WTC11 (cell line): ENCODE measurements at regions not wholly inside any gene's neighbourhood (a gene's known extent, or its start where the extent isn't known, plus 50 kb on each side); places are given as distances from the start of the nearest gene placed in this dataset.

Experiments used
- ATAC-seq: fragments of 200-7000 bp; cut with Tn5 transposase; 2 replicates; pipeline ENCODE4 v1.10.0; 2021; ENCODE audit warnings: mild to moderate bottlenecking, moderate library complexity
- CTCF ChIA-PET: fragments of 300-600 bp; sonication (Branson Sonifier 250); formaldehyde crosslinking; loops from one replicate; lab custom pipeline; 2021; ENCODE audit warnings: antibody characterized with exemption; lab: Charles Lee
- POLR2A ChIA-PET: fragments of 350-600 bp; sonication (Branson Sonifier 250); formaldehyde crosslinking; loops from one replicate; lab custom pipeline; 2021; ENCODE audit warnings: antibody characterized with exemption; lab: Charles Lee
- DNase-seq: peaks from one replicate; pipeline ENCODE4 v3.0.0; 2021; ENCODE audit warnings: low spot score
- H3K27ac Mint-ChIP-seq: 2 replicates; pipeline ENCODE4 v1.8.0; 2021; ENCODE audit warnings: mixed read lengths
- H3K27me3 Mint-ChIP-seq: 2 replicates; pipeline ENCODE4 v1.8.0; 2021; ENCODE audit warnings: low read depth, mild to moderate bottlenecking, moderate library complexity, mixed read lengths
- H3K36me3 Mint-ChIP-seq: 2 replicates; pipeline ENCODE4 v1.8.0; 2021; ENCODE audit warnings: mixed read lengths
- H3K4me1 Mint-ChIP-seq: 2 replicates; pipeline ENCODE4 v1.8.0; 2022; ENCODE audit warnings: mixed read lengths
- H3K4me3 Mint-ChIP-seq: 2 replicates; pipeline ENCODE4 v1.8.0; 2021; ENCODE audit warnings: mild to moderate bottlenecking, moderate library complexity, mixed read lengths
- H3K9me3 Mint-ChIP-seq: 2 replicates; pipeline ENCODE4 v1.8.0; 2021; ENCODE audit warnings: mixed read lengths
- ARID4B ChIP-seq: sonication (generic); formaldehyde crosslinking; IDR thresholded peaks from 2 replicates; pipeline ENCODE4 v1.8.0; 2023; ENCODE audit warnings: missing genetic modification reagents, mild to moderate bottlenecking, borderline replicate concordance
- ATF1 ChIP-seq: sonication (generic); formaldehyde crosslinking; IDR thresholded peaks from 2 replicates; pipeline ENCODE4 v1.8.1; 2023; ENCODE audit warnings: mild to moderate bottlenecking, moderate library complexity, missing genetic modification reagents
- ATF2 ChIP-seq: sonication (generic); formaldehyde crosslinking; IDR thresholded peaks from 2 replicates; pipeline ENCODE4 v1.8.1; 2022; ENCODE audit warnings: low read depth, missing genetic modification reagents, borderline replicate concordance
- ATF6 ChIP-seq: sonication (generic); formaldehyde crosslinking; IDR thresholded peaks from 2 replicates; pipeline ENCODE4 v1.8.1; 2023; ENCODE audit warnings: mild to moderate bottlenecking, missing genetic modification reagents
- CBFB ChIP-seq: sonication (generic); formaldehyde crosslinking; IDR thresholded peaks from 2 replicates; pipeline ENCODE4 v1.8.1; 2022; ENCODE audit warnings: mild to moderate bottlenecking, low read depth, missing genetic modification reagents
- CDX4 ChIP-seq: fragments of 250-450 bp; sonication (Bioruptor Pico); IDR thresholded peaks from 2 replicates; pipeline ENCODE4 v1.9.0; 2021; ENCODE audit warnings: moderate library complexity, mild to moderate bottlenecking, inconsistent platforms, borderline replicate concordance
- ELF4 ChIP-seq: sonication (generic); formaldehyde crosslinking; IDR thresholded peaks from 2 replicates; pipeline ENCODE4 v1.8.1; 2022; ENCODE audit warnings: low read depth, mild to moderate bottlenecking, moderate library complexity, missing genetic modification reagents
- FOXK1 ChIP-seq: sonication (generic); formaldehyde crosslinking; IDR thresholded peaks from 2 replicates; pipeline ENCODE4 v1.8.0; 2022; ENCODE audit warnings: mild to moderate bottlenecking, moderate library complexity, missing genetic modification reagents
- NFATC4 ChIP-seq: fragments of 250-450 bp; sonication (Bioruptor Pico); IDR thresholded peaks from 2 replicates; pipeline ENCODE4 v1.9.0; 2021; ENCODE audit warnings: mild to moderate bottlenecking
- NFE2L1 ChIP-seq: sonication (generic); formaldehyde crosslinking; IDR thresholded peaks from 2 replicates; pipeline ENCODE4 v1.8.1; 2023; ENCODE audit warnings: missing genetic modification reagents
- NR1H2 ChIP-seq: sonication (generic); formaldehyde crosslinking; IDR thresholded peaks from 2 replicates; pipeline ENCODE4 v1.9.0; 2021; ENCODE audit warnings: mild to moderate bottlenecking, moderate library complexity, missing genetic modification reagents
- TEAD1 ChIP-seq: sonication (generic); formaldehyde crosslinking; IDR thresholded peaks from 2 replicates; pipeline ENCODE4 v1.8.0; 2022; ENCODE audit warnings: mild to moderate bottlenecking, missing genetic modification reagents
- TP53 ChIP-seq: sonication (generic); formaldehyde crosslinking; IDR thresholded peaks from 2 replicates; pipeline ENCODE4 v1.8.1; 2023; ENCODE audit warnings: mild to moderate bottlenecking, missing genetic modification reagents
- ZNF138 ChIP-seq: sonication (generic); formaldehyde crosslinking; conservative IDR thresholded peaks from 2 replicates; pipeline ENCODE4 v1.8.1; 2022; ENCODE audit warnings: mild to moderate bottlenecking, moderate library complexity, missing genetic modification reagents
- ZNF232 ChIP-seq: sonication (generic); formaldehyde crosslinking; IDR thresholded peaks from 2 replicates; pipeline ENCODE4 v1.8.0; 2022; ENCODE audit warnings: mild to moderate bottlenecking, missing genetic modification reagents
- ZNF396 ChIP-seq: fragments of 250-450 bp; sonication (Bioruptor Pico); IDR thresholded peaks from 2 replicates; pipeline ENCODE4 v1.8.0; 2021; ENCODE audit warnings: mild to moderate bottlenecking, moderate library complexity, borderline replicate concordance

- ChIA-PET CTCF (no interaction called here), POLR2A (no interaction called here)
- no peaks in the 10 kb centered on the region; the same call in 1 of the 2 replicates for H3K9me3 Mint-ChIP-seq
- peaks cover 5% of the 10 kb centered on the region for H3K4me1 Mint-ChIP-seq
- TF ChIP-seq TEAD1 (CRISPR knock-in tag) (no peak), NFATC4 (CRISPR knock-in tag) (no peak), CDX4 (CRISPR knock-in tag) (no peak), ATF1 (CRISPR knock-in tag) (no peak), ELF4 (CRISPR knock-in tag) (no peak), ARID4B (CRISPR knock-in tag) (no peak), ZNF232 (CRISPR knock-in tag) (no peak), TP53 (CRISPR knock-in tag) (no peak), NFE2L1 (CRISPR knock-in tag) (no peak), ZNF396 (CRISPR knock-in tag) (no peak), FOXK1 (CRISPR knock-in tag) (no peak), ATF6 (CRISPR knock-in tag) (no peak), NR1H2 (no peak), ZNF138 (CRISPR knock-in tag) (no peak), CBFB (CRISPR knock-in tag) (no peak), ATF2 (CRISPR knock-in tag) (no peak)
- H3K36me3 Mint-ChIP-seq = no peaks in the 10 kb centered on the region
- no peak overlapping the region for H3K27ac Mint-ChIP-seq
- DNase-seq (no peak), ATAC-seq (peak; percentile 68)
- H3K27me3 Mint-ChIP-seq = no peaks in the 10 kb centered on the region; the same call in 1 of the 2 replicates
- no peak overlapping the region for H3K4me3 Mint-ChIP-seq
Measured at GRCh38 chr14:101110729-101111619, 207.5 kb upstream of the RTL1 start.
